GM12892 (cell line): ENCODE measurements at regions not wholly inside any gene's neighbourhood (a gene's known extent, or its start where the extent isn't known, plus 50 kb on each side); places are given as distances from the start of the nearest gene placed in this dataset.

Experiments
- POLR2A ChIP-seq: IDR thresholded peaks from 2 replicates; pipeline ENCODE4 v1.6.1; 2011; ENCODE audit warnings: low read depth, low read length, control low read depth
- POLR2AphosphoS5 ChIP-seq: IDR thresholded peaks from 2 replicates; pipeline ENCODE4 v1.6.1; 2011; ENCODE audit warnings: low read depth, low read length, control low read depth

GRCh38 chr2:142236181-142236580 is 105.4 kb upstream of the LRP1B start:
- TF ChIP-seq POLR2A (no peak), POLR2AphosphoS5 (no peak)
